Chondrocyte (in vitro differentiated cells): ENCODE measurements at regions not wholly inside any gene's neighbourhood (a gene's known extent, or its start where the extent isn't known, plus 50 kb on each side); places are given as distances from the start of the nearest gene placed in this dataset.

Experiments used
- DNase-seq: peaks from one replicate; pipeline ENCODE4 v3.0.0; 2021; ENCODE audit warnings: mixed read lengths, low spot score
- H3K27ac Mint-ChIP-seq: one replicate; pipeline ENCODE4 v1.8.0; 2021; ENCODE audit warnings: mild to moderate bottlenecking, moderate library complexity, mixed read lengths; ENCODE audit not compliant: unreplicated experiment
- H3K27me3 Mint-ChIP-seq: 2 replicates; pipeline ENCODE4 v1.8.0; 2021; ENCODE audit warnings: low read depth, mixed read lengths
- H3K36me3 Mint-ChIP-seq: 2 replicates; pipeline ENCODE4 v1.8.0; 2021; ENCODE audit warnings: low read depth, mixed read lengths
- H3K4me1 Mint-ChIP-seq: 2 replicates; pipeline ENCODE4 v1.8.0; 2021; ENCODE audit warnings: low read depth, mild to moderate bottlenecking, mixed read lengths
- H3K4me3 Mint-ChIP-seq: one replicate; pipeline ENCODE4 v1.8.0; 2021; ENCODE audit warnings: mild to moderate bottlenecking, moderate library complexity, mixed read lengths; ENCODE audit not compliant: unreplicated experiment
- H3K9me3 Mint-ChIP-seq: 2 replicates; pipeline ENCODE4 v1.8.0; 2021; ENCODE audit warnings: low read depth, mixed read lengths
- TF ChIP-seq, protein P1 (sequence below): fragments of 200-600 bp; sonication (generic); IDR thresholded peaks from 2 replicates; pipeline ENCODE4 v1.5.0; 2021; ENCODE audit warnings: antibody characterized with exemption, mild to moderate bottlenecking, moderate library complexity

DNA sequence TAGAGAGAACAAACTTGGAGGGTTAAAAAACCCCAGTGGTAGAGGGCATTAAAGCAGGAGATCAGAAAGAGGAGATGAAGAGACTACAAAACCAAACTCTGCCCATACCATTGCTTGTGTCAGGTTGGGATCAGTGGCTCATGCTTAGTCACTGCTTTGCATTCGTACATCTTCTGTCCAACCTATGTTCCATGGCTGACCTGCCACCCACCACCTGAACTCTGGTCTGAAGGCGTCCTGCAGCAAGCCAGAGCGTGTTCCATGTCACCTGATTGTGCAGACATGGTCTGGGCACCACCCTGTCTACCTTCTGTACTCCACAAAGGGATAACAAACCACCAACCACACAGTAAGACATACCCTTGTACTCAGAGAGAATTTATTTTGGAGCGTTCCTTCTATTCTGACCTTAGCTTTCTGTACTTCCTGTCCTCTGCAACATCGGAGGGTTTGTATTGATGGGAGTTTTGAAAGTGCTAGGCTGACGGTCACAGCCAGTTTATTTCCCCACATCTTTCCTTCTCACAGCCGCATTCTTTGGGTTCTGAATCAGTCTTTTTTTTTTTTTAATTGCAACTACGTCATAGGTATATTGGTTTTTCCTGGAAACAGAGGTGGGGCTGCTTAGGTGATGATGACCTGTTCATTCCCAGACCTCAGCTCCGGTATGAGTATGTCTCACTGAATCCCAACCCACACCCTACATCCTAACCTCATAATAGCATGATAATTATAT lies 88.3 kb downstream of the SOWAHC start:
- Mint-ChIP-seq H3K27me3 (no peaks in the 10 kb centered on the region), H3K4me1 (peaks cover 27% of the 10 kb centered on the region), H3K36me3 (no peaks in the 10 kb centered on the region), H3K9me3 (no peaks in the 10 kb centered on the region), H3K4me3 (no peak overlapping the region), H3K27ac (no peak overlapping the region)
- no peak for DNase-seq
- TF ChIP-seq, protein P1, sequence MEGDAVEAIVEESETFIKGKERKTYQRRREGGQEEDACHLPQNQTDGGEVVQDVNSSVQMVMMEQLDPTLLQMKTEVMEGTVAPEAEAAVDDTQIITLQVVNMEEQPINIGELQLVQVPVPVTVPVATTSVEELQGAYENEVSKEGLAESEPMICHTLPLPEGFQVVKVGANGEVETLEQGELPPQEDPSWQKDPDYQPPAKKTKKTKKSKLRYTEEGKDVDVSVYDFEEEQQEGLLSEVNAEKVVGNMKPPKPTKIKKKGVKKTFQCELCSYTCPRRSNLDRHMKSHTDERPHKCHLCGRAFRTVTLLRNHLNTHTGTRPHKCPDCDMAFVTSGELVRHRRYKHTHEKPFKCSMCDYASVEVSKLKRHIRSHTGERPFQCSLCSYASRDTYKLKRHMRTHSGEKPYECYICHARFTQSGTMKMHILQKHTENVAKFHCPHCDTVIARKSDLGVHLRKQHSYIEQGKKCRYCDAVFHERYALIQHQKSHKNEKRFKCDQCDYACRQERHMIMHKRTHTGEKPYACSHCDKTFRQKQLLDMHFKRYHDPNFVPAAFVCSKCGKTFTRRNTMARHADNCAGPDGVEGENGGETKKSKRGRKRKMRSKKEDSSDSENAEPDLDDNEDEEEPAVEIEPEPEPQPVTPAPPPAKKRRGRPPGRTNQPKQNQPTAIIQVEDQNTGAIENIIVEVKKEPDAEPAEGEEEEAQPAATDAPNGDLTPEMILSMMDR = no peak

DNA sequence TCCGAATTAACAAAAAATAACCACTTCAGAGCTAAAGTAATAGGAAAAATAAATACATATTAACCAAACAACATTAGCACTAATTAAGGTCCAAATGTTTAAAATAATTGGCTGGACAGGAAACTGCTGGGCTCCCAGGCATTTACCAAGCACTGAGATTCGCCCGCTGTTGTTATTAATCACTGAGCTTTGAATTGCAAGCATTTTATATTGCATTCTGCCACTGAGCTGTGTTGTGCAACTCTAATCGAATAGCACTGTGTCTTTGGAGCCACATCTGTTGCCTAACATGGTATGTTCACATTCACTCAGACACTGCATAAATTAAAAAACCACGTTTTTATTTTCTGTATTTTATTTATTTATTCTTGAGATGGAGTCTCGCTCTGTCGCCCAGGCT lies 88.9 kb downstream of the SOWAHC start:
- Mint-ChIP-seq H3K27ac (no peak overlapping the region), H3K9me3 (no peaks in the 10 kb centered on the region), H3K4me3 (no peak overlapping the region), H3K27me3 (no peaks in the 10 kb centered on the region), H3K36me3 (no peaks in the 10 kb centered on the region), H3K4me1 (peaks cover 27% of the 10 kb centered on the region)
- DNase-seq = no peak
- TF ChIP-seq, protein P1 = no peak

DNA sequence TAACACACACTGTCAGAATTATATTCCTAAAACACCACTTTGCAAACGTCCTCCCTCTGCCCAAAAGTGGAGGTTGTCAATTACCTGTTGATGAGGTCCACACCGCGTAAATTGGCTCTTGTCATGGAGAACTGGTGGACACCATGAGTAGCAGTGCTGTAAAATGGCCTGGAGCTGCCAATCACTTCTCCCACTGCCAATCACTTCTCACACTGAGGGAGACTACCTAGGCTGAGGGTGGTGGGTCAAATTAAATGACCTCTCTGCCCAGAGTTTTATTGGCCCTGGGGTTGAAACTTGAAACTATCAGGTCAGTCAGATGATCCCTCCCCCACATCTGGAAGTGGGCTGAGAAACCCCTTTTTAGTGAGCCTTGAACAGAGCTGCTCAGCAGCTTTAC lies 89.6 kb downstream of the SOWAHC start:
- no peak for DNase-seq
- H3K27me3 Mint-ChIP-seq = no peaks in the 10 kb centered on the region
- no peaks in the 10 kb centered on the region for H3K36me3 Mint-ChIP-seq
- TF ChIP-seq, protein P1 = no peak
- peaks cover 27% of the 10 kb centered on the region for H3K4me1 Mint-ChIP-seq
- H3K4me3 Mint-ChIP-seq = no peak overlapping the region
- no peaks in the 10 kb centered on the region for H3K9me3 Mint-ChIP-seq
- no peak overlapping the region for H3K27ac Mint-ChIP-seq

DNA sequence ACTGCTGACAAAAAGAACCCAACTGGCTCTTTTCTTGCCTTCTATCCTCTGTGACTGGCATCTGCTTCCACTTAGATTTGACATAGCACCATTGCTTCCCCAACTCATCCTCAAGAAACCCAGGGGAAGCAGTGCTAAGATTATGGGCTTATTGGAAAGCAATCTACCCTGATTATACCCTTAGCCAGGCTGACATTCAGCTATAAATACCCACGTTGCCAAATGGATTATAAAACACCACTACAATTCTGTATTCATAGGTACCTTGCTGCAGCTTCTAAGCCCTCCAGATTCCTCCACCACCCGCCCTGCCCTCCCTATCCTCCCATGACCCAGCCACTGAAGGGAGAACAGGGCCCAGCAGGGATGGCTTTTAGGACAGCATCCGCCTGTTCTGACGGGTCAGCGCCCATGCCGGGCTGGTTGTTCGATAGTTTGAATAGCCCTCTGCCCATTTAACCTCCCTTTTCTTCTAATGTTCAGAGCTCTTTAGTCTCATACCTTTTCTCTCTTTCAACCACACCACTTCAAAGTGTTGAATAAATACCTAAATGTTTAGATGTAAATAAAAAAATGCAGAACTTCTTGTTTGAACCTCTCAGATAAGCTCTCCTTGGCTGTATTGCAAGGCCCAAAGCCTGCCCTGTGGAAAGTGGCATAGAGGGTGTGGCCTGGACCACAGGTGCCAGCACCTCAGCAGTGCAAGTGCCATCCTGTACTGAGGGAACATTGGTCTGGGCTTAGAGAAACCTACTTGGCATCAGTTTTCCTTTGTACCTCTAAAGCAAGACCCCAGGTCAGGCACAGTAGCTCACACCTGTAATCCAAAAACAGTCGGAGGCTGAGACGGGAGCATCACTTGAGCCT lies 86.6 kb upstream of the RGPD5 start:
- Mint-ChIP-seq H3K4me3 (no peak overlapping the region), H3K36me3 (no peaks in the 10 kb centered on the region), H3K9me3 (no peaks in the 10 kb centered on the region), H3K27ac (no peak overlapping the region), H3K4me1 (peaks cover 2% of the 10 kb centered on the region), H3K27me3 (no peaks in the 10 kb centered on the region)
- no peak for DNase-seq
- TF ChIP-seq, protein P1 = no peak

DNA sequence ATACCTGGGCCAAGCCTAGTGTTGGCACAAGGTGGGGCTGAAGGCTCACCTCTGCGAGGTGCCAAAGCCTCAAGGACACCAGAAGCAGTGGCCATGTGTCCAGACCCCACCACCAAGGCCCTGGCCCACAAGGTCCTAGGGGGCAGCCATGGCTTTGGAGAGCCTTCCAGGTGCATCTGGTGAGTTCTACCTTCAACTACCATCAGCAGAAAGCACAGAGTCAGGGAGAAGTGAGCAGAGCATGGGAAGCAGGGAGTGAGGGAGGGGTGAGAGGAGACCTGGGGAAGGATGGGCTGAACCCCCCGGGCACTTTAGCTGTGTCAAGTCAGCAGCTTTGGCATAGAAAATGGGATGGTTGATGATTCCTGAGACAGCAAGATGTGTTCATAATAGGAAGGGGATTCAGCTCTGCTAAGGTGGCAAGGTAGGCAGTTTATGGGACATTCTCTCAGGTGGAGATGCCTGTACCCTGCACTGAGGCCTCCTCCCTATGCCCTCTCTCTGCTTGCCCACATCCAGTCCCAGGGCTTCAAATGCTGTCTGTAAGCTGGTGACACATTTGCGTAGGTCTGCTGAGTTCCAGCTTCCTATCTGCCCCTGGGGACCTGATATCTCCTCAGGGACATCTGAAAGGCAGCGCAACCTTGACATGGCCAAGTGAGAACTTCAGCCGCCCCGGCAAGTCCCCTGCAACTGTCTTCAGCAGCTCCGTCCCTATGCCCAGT lies 83.4 kb upstream of the RGPD5 start:
- TF ChIP-seq, protein P1 = no peak
- Mint-ChIP-seq H3K4me1 (no peaks in the 10 kb centered on the region), H3K27me3 (no peaks in the 10 kb centered on the region), H3K27ac (no peak overlapping the region), H3K4me3 (no peak overlapping the region), H3K36me3 (no peaks in the 10 kb centered on the region), H3K9me3 (no peaks in the 10 kb centered on the region)
- no peak for DNase-seq
